ENCODE measurements at regions not wholly inside any gene's neighbourhood (a gene's known extent, or its start where the extent isn't known, plus 50 kb on each side); places are given as distances from the start of the nearest gene placed in this dataset.

GRCh38 chr2:5845798-5846330 is 153.7 kb downstream of the SOX11 start:
- no peak for DNase-seq

DNA sequence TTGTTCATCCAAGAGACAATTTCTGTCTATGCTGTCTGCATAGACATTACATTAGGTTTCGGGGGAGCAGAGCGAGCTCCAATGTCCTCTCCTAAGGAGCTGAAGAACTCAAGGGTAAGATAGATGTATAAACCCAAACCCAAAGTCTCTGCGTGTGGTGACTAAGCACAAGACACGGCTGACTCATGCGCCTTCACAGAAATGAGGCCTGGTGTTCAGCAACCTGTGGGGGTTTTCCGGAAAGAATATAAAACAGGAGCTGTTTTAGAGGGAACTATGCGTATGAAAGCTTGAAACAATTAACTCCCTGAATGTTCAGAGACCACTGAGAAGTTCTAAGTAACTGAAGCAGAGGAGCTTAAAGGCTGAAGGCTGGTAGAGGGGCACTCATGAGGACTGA is 154.7 kb downstream of the SOX11 start:
- no peak for DNase-seq

GRCh38 chr2:5849562-5849961 is 157.4 kb downstream of the SOX11 start:
- DNase-seq, result no peak

- DNase-seq, result no peak
Observed at GRCh38 chr2:5851410-5851809, 159.2 kb downstream of the SOX11 start.

DNA sequence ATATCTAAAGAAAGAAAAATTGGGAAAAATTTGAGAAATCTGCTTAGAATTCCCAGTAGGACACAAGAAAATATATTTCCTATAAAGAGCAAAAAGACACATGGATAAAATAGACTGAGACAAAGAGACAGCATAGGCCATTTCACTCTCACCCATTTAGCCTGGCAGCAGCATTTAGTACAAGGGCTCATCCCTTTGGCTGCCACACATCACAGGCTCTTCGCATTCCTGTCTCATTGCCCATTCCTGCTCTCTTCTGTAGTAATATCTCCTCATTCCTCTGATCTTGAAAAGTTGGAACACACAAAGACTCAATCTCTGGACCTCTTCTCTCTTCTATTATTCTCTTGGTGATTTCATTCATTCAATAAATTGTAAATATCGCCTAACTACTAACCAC is 162.6 kb downstream of the SOX11 start:
- DNase-seq, result no peak

DNA sequence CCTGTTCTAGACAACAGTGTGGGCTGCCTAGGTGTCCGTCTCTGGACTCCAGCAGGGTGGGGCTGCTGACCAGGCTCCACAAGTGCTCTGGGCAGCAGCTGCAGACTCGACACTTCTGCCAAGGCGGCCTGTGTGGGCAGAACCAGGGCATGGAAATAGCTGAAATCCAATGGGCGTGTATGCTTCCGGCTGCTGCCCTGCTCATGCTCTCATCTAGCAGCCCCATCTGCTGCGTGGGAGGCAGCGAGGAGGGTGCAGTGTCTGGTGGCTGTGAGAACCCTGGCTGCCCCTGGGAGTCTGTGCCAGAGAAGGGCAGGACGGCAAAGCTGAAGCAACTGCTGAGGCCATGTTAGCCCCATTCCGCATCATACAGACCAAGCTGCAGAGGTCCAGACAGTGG is 174.9 kb downstream of the SOX11 start:
- no peak for DNase-seq

- no peak for DNase-seq
Observed at GRCh38 chr2:5868931-5869330, 176.7 kb downstream of the SOX11 start.

- DNase-seq, result no peak
Observed at GRCh38 chr2:5869936-5870335, 177.8 kb downstream of the SOX11 start.

GRCh38 chr2:5877360-5877759 is 185.2 kb downstream of the SOX11 start:
- DNase-seq, result no peak

DNA sequence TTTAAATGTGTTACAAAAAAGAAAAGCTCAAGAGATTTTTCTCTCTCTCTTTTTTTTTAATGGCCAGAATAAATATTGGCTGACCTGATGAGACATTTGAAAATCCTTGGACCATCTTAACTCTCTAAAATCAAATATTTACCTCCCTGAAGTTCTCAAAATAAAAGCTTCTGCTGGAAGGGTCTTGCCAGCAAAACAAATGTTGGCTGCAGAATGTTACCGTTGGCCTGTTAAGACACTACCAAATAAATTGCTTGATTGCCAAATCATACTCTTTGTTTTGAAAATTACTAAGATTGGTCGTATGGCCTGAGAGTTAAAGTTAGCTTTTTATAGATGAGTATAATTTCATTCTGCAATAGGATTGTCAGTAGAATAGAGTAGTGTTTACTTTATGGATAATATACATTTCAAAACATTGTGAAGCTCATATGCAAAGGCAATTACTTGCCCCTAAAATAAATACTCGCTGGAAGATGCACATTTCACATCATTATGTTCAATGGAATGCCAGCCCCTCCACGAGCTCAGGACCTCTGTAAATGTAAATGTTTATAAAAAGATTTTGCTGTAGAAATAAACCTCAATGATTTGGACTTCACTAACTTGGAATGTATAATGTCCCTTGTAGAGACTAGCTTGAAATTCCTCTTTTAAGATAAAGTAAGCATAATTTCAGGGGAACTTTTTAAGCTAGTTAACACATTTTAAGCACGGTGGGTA is 193.4 kb downstream of the SOX11 start:
- no peak for DNase-seq

GRCh38 chr2:5886462-5886861 is 194.3 kb downstream of the SOX11 start:
- no peak for DNase-seq

- DNase-seq, result no peak
Observed at GRCh38 chr2:5888126-5888525, 195.9 kb downstream of the SOX11 start.

GRCh38 chr2:5889519-5889918 is 197.3 kb downstream of the SOX11 start:
- DNase-seq, result no peak

DNA sequence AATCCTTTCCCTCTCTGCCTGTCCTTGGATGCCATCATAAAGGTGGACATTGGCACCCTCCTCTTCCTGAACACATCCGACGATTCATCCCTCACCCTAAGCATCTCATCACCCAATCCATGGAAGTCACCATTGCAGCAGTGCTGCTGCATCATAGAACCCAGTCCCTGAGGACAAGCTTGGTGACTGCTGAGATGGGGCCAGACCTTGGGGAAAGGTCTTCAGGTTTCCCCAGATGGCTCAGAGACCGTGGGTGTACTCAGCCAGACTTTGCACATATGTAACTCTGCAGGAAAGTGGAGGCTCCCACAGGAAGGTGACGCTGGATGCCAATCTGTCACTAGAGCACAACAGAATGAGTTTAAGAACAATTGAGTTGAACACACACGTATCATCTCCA is 202.2 kb downstream of the SOX11 start:
- no peak for DNase-seq

- no peak for DNase-seq
Observed at GRCh38 chr2:5895284-5895683, 203.1 kb downstream of the SOX11 start.

DNA sequence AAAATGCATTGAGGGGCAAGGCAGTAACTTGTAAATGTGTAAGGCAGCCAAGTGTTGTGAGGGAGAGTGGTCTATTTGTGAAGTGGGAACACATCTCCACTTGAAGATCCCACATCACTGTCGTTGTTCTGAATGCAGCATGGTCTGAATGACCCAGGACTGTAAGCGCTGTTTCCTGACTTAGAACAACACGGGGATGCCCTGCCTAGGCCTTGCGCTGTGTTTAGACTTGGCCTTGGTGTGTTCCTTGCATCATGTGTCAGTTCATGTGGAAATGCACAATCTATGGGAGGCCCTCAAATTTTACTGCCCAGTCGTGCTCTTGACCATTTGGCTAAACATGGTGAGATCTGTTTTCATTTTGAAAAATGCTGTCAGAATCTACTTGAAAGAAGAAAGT is 205.1 kb downstream of the SOX11 start:
- no peak for DNase-seq

DNA sequence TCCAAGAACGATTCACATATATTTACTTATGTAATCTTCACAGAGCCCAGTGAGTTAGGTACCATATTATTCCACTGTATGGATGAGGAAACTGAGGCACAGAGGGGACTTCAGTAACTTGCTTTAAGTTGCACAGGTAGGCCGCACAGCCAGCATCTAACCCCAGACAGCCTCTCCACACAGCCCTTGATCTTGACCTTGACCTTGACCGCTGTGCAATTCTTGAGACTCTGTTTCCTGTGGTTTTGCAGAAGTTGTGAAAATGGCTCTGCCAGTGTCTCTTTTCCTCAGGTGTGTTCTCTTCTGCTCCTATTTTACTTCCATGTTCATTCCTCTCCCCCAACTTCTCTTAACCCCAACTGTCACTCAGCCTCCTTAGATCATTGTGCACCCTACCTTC is 206.5 kb downstream of the SOX11 start:
- DNase-seq, result no peak

GRCh38 chr2:5905661-5906060 is 213.5 kb downstream of the SOX11 start:
- no peak for DNase-seq

GRCh38 chr2:5908071-5908470 is 215.9 kb downstream of the SOX11 start:
- DNase-seq, result no peak

DNA sequence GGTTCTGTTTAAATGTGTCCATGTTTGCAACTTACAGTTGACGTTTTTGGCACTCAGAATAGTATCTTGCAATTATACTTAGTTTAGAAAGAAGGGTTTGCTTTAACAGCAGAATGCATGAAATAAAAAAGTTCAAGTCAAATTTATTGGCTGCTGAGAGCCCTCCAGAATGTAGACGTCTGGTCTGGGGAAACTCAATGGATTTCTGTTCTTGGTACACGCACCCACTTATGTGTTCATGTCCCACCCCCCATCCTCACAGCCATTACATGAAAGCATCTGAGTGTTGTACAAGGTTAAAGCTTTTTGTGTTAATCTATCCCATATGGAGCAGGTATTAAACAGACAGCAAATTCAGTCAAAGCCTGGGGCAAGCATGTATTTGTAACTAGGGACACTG is 219.5 kb downstream of the SOX11 start:
- DNase-seq, result no peak

GRCh38 chr2:5913711-5914395 is 221.7 kb downstream of the SOX11 start:
- DNase-seq, result no peak

- no peak for DNase-seq
Observed at GRCh38 chr2:5914811-5915611, 222.8 kb downstream of the SOX11 start.

GRCh38 chr2:5915881-5916310 is 223.7 kb downstream of the SOX11 start:
- no peak for DNase-seq
